ENCODE measurements at regions not wholly inside any gene's neighbourhood (a gene's known extent, or its start where the extent isn't known, plus 50 kb on each side); places are given as distances from the start of the nearest gene placed in this dataset.
A peak's percentile ranks its signal among the peaks of the same experiment; 100 is the strongest.

DNA sequence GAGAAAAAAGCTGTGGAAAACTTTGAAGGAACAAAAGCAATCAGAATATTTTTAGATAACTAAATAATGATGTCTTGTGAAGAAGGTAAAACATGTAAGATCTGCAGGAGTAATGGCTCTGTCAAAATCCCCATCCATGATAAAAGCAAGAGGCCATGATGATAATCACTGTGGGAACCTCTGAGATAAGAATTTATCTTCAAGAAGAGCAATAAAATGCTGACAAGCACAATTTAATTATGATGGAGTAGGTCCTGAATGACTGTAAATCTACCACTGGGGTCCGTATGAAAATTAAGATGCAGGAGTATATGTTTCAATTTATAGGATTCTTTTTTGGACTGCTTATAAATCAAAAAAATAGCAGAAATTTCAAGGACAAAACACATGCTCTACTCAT lies 68.3 kb upstream of the CHMP2B start:
- POLR2A ChIA-PET: interaction anchor here (0.6 kb wide), 1 partner anchor 118 kb away, joined by 3 read pairs; no protein-coding TSS in a partner anchor
- H3K9me3 Mint-ChIP-seq (ENCODE audit: unreplicated experiment): no peaks in the 10 kb centered on the region
- no TSS peak for BruUV-seq (replicated peaks)
- DNase-seq (ENCODE audit: unreplicated experiment): no peak
- H3K36me3 Mint-ChIP-seq (ENCODE audit: insufficient read depth, unreplicated experiment): no peaks in the 10 kb centered on the region
- CTCF ChIA-PET: interaction anchor here (1.3 kb wide), 1 partner anchor 9 kb away, joined by 10 read pairs; no protein-coding TSS in a partner anchor
- no peak overlapping the region for H3K27ac Mint-ChIP-seq (ENCODE audit: low read depth, unreplicated experiment)
- H3K4me3 Mint-ChIP-seq (ENCODE audit: unreplicated experiment): no peak overlapping the region
- intact Hi-C loops (cut with micrococcal nuclease): no loop called here
- TF ChIP-seq, protein P1, sequence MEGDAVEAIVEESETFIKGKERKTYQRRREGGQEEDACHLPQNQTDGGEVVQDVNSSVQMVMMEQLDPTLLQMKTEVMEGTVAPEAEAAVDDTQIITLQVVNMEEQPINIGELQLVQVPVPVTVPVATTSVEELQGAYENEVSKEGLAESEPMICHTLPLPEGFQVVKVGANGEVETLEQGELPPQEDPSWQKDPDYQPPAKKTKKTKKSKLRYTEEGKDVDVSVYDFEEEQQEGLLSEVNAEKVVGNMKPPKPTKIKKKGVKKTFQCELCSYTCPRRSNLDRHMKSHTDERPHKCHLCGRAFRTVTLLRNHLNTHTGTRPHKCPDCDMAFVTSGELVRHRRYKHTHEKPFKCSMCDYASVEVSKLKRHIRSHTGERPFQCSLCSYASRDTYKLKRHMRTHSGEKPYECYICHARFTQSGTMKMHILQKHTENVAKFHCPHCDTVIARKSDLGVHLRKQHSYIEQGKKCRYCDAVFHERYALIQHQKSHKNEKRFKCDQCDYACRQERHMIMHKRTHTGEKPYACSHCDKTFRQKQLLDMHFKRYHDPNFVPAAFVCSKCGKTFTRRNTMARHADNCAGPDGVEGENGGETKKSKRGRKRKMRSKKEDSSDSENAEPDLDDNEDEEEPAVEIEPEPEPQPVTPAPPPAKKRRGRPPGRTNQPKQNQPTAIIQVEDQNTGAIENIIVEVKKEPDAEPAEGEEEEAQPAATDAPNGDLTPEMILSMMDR (IDR thresholded peaks at IDR 0.05; ENCODE audit: unreplicated experiment): no peak
- no peaks in the 10 kb centered on the region for H3K27me3 Mint-ChIP-seq (ENCODE audit: insufficient read depth, unreplicated experiment)
- H3K4me1 Mint-ChIP-seq (ENCODE audit: insufficient read depth, unreplicated experiment): peaks cover 3% of the 10 kb centered on the region

DNA sequence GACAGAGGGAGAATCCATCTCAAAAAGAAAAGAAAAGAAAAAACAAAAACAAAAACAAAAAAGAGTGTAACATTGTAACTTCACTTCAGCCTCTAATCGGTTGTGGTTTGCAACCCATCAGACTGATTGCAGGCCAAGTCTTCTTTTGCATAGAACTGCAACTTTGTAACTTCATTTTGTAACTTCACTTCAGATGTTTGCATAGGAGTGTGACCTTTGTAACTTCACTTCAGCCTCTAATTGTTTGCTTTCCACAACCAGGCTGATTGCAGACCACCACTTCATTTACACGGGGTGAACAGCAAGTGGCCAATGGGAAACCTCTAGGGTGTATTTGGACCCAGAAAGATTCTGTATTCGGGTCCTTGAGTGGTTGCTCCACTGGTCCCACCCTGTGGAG lies 79.1 kb upstream of the CHMP2B start:
- Mint-ChIP-seq H3K27ac (ENCODE audit: low read depth, unreplicated experiment) (no peak overlapping the region), H3K27me3 (ENCODE audit: insufficient read depth, unreplicated experiment) (no peaks in the 10 kb centered on the region), H3K4me3 (ENCODE audit: unreplicated experiment) (no peak overlapping the region), H3K9me3 (ENCODE audit: unreplicated experiment) (no peaks in the 10 kb centered on the region), H3K36me3 (ENCODE audit: insufficient read depth, unreplicated experiment) (no peaks in the 10 kb centered on the region), H3K4me1 (ENCODE audit: insufficient read depth, unreplicated experiment) (no peaks in the 10 kb centered on the region)
- BruUV-seq (replicated peaks): no TSS peak
- CTCF ChIA-PET: no interaction called here
- POLR2A ChIA-PET: no interaction called here
- intact Hi-C loops (cut with micrococcal nuclease): no loop called here
- DNase-seq (ENCODE audit: unreplicated experiment): no peak
- TF ChIP-seq, protein P1 (IDR thresholded peaks at IDR 0.05; ENCODE audit: unreplicated experiment): no peak

DNA sequence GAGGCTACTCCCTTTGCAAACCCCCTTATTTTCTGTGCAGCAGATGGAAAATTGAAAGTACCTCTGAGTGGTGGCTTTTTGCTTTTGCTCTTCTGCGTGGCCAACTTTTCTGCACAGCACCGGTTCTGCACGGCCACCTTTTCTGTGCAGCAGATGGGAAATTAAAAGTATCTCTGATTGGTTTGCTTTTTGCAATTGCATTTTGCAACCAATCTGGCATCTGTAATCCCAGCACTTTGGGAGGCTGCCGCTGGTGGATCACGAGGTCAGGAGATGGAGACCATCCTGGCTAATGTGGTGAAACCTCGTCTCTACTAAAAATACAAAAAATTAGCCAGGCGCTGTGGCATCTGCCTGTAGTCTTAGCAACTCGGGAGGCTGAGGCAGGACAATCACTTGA lies 79.5 kb upstream of the CHMP2B start:
- no peaks in the 10 kb centered on the region for H3K27me3 Mint-ChIP-seq (ENCODE audit: insufficient read depth, unreplicated experiment)
- POLR2A ChIA-PET: no interaction called here
- no TSS peak for BruUV-seq (replicated peaks)
- no peaks in the 10 kb centered on the region for H3K4me1 Mint-ChIP-seq (ENCODE audit: insufficient read depth, unreplicated experiment)
- CTCF ChIA-PET: no interaction called here
- no peaks in the 10 kb centered on the region for H3K9me3 Mint-ChIP-seq (ENCODE audit: unreplicated experiment)
- no peaks in the 10 kb centered on the region for H3K36me3 Mint-ChIP-seq (ENCODE audit: insufficient read depth, unreplicated experiment)
- H3K27ac Mint-ChIP-seq (ENCODE audit: low read depth, unreplicated experiment): no peak overlapping the region
- intact Hi-C loops (cut with micrococcal nuclease): no loop called here
- TF ChIP-seq, protein P1 (IDR thresholded peaks at IDR 0.05; ENCODE audit: unreplicated experiment): no peak
- no peak overlapping the region for H3K4me3 Mint-ChIP-seq (ENCODE audit: unreplicated experiment)
- DNase-seq (ENCODE audit: unreplicated experiment): no peak

DNA sequence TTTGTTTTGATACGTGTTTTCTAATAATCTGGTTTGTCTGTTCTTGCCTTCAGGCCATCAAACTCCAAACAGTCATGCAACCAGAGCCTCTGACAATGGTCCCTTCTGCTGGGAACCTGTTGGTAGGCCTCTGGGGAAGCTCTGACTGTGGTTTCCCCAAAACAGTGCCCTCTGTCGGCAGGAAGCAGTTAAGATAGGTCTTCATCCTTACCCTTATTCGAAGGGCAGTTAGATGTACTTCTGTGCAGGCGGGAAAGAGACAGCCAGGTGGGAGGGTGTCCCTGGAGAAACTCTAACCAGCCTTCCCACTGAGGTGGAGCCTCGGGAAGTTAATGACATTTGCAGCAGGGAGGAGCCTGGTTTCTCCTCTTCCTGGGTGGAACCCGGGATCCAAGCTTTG lies 81.6 kb upstream of the CHMP2B start:
- BruUV-seq (replicated peaks): no TSS peak
- CTCF ChIA-PET: interaction anchor here (0.8 to 1.0 kb wide), 2 partner anchors 11 to 14 kb away, joined by 3 read pairs; no protein-coding TSS in a partner anchor
- POLR2A ChIA-PET: no interaction called here
- DNase-seq (ENCODE audit: unreplicated experiment): peak; percentile 18
- TF ChIP-seq, protein P1 (IDR thresholded peaks at IDR 0.05; ENCODE audit: unreplicated experiment): peak; percentile 21
- H3K4me1 Mint-ChIP-seq (ENCODE audit: insufficient read depth, unreplicated experiment): no peaks in the 10 kb centered on the region
- intact Hi-C loops (cut with micrococcal nuclease): no loop called here
- peaks cover 7% of the 10 kb centered on the region for H3K9me3 Mint-ChIP-seq (ENCODE audit: unreplicated experiment)
- no peaks in the 10 kb centered on the region for H3K36me3 Mint-ChIP-seq (ENCODE audit: insufficient read depth, unreplicated experiment)
- H3K4me3 Mint-ChIP-seq (ENCODE audit: unreplicated experiment): no peak overlapping the region
- no peak overlapping the region for H3K27ac Mint-ChIP-seq (ENCODE audit: low read depth, unreplicated experiment)
- H3K27me3 Mint-ChIP-seq (ENCODE audit: insufficient read depth, unreplicated experiment): no peaks in the 10 kb centered on the region

Measured in MCF 10A (cell line).